GM12878 (cell line): ENCODE measurements at regions not wholly inside any gene's neighbourhood (a gene's known extent, or its start where the extent isn't known, plus 50 kb on each side); places are given as distances from the start of the nearest gene placed in this dataset.

ENCODE experiments used
- ATAC-seq: fragments of 200-7000 bp; cut with Tn5 transposase; 3 replicates; pipeline ENCODE4 v1.9.1; 2020; ENCODE audit warnings: mild to moderate bottlenecking, moderate library complexity
- BruUV-seq: library from RNA; stranded (reverse); fragments of 400-500 nt; replicated peaks from 2 replicates; lab custom pipeline; 2021; lab: Mats Ljungman, UMichigan
- CTCF ChIA-PET: fragments of 300-600 bp; sonication (Branson Sonifier 250); formaldehyde crosslinking; extraction: SDS; loops from one replicate; lab custom pipeline; 2021; ENCODE audit warnings: inconsistent platforms; lab: Yijun Ruan, JAX
- POLR2A ChIA-PET: fragments of 350-600 bp; formaldehyde crosslinking; extraction: SDS; loops from one replicate; lab custom pipeline; 2021; ENCODE audit warnings: inconsistent platforms; lab: Charles Lee
- RAD21 ChIA-PET: fragments of 300-600 bp; sonication (Branson Sonifier 250); formaldehyde crosslinking; loops from one replicate; lab custom pipeline; 2023; ENCODE audit warnings: antibody characterized with exemption; ENCODE audit not compliant: unreplicated experiment; lab: Charles Lee
- SMC1A ChIA-PET: fragments of 300-600 bp; sonication (Branson Sonifier 250); formaldehyde crosslinking; loops from one replicate; lab custom pipeline; 2023; ENCODE audit not compliant: unreplicated experiment, uncharacterized antibody; lab: Charles Lee
- DNase-seq: peaks from one replicate; pipeline ENCODE4 v3.0.0-alpha.2; 2011; ENCODE audit warnings: low read depth, low spot score
- FAIRE-seq: peaks from 3 replicates; lab custom pipeline; 2011; peaks lifted over from hg19 to GRCh38; lab: Jason Lieb, UNC
- H2AFZ ChIP-seq: 2 replicates; pipeline ENCODE4 v1.6.0; 2011; ENCODE audit warnings: low read depth, low read length, control low read depth; ENCODE audit not compliant: control insufficient read depth
- H3K27ac ChIP-seq: 2 replicates; pipeline ENCODE4 v1.5.1; 2011; ENCODE audit warnings: control low read depth; ENCODE audit not compliant: control insufficient read depth, insufficient read depth
- H3K27me3 ChIP-seq, 2 experiments: replicated peaks in 1 of 2; 2 replicates each; pipeline versions ENCODE4 v1.6.0 to v1.6.1; 2011; ENCODE audit warnings: low read length in 1 of 2; ENCODE audit not compliant: control insufficient read depth in 2 of 2, insufficient read depth in 2 of 2
- H3K36me3 ChIP-seq, 2 experiments: 2 replicates each; pipeline ENCODE4 v1.5.1; 2011; ENCODE audit warnings: low read length in 1 of 2; ENCODE audit not compliant: control insufficient read depth in 2 of 2, insufficient read depth in 2 of 2
- H3K4me1 ChIP-seq: 2 replicates; pipeline ENCODE4 v1.6.1; 2011; ENCODE audit warnings: mild to moderate bottlenecking, low read length, moderate library complexity, mixed read lengths; ENCODE audit not compliant: control insufficient read depth, insufficient read depth
- H3K4me2 ChIP-seq: 2 replicates; pipeline ENCODE4 v1.6.0; 2011; ENCODE audit warnings: control low read depth; ENCODE audit not compliant: control insufficient read depth, insufficient read depth
- H3K4me3 ChIP-seq: fragments of 200-600 bp; sonication (generic); 2 replicates; pipeline ENCODE4 v1.5.1; 2016
- H3K79me2 ChIP-seq: 2 replicates; pipeline ENCODE4 v1.6.0; 2011; ENCODE audit warnings: low read length; ENCODE audit not compliant: control insufficient read depth, insufficient read depth
- H3K9ac ChIP-seq: 2 replicates; pipeline ENCODE4 v1.8.0; 2011; ENCODE audit warnings: low read length, control low read depth, mixed read lengths; ENCODE audit not compliant: control insufficient read depth, insufficient read depth
- H3K9me3 ChIP-seq: replicated peaks from 3 replicates; pipeline ENCODE4 v1.5.1; 2011; ENCODE audit warnings: mild to moderate bottlenecking, low read length; ENCODE audit not compliant: control insufficient read depth, insufficient read depth
- H4K20me1 ChIP-seq: 2 replicates; pipeline ENCODE4 v1.6.0; 2011; ENCODE audit not compliant: control insufficient read depth, insufficient read depth
- EGR1 ChIP-seq, 2 experiments: IDR thresholded peaks; 1 replicate in 1 of 2; 2 replicates in 1 of 2; pipeline ENCODE4 v1.6.1; 2011 to 2012; ENCODE audit warnings: low read depth in 2 of 2, low read length in 2 of 2, borderline replicate concordance in 1 of 2, mild to moderate bottlenecking in 1 of 2, moderate library complexity in 1 of 2
- GATAD2B ChIP-seq: fragments of 450-650 bp; conservative IDR thresholded peaks from 2 replicates; pipeline ENCODE4 v1.6.1; 2017; ENCODE audit warnings: low read depth, mild to moderate bottlenecking, moderate library complexity
- IKZF2 ChIP-seq, 2 experiments: fragments of 450-650 bp; IDR thresholded peaks; 2 replicates each; pipeline ENCODE4 v1.6.1; 2017; ENCODE audit warnings: mild to moderate bottlenecking in 2 of 2, moderate library complexity in 2 of 2
- KAT2A ChIP-seq: conservative IDR thresholded peaks from 2 replicates; pipeline ENCODE4 v1.6.1; 2011; ENCODE audit warnings: low read depth, low read length; ENCODE audit not compliant: control insufficient read depth
- NFYB ChIP-seq: IDR thresholded peaks from 2 replicates; pipeline ENCODE4 v1.6.1; 2011; ENCODE audit warnings: low read depth, mild to moderate bottlenecking, low read length, improper control_type of control experiment, moderate library complexity; ENCODE audit not compliant: insufficient read depth
- NR2F1 ChIP-seq: fragments of 450-650 bp; conservative IDR thresholded peaks from 2 replicates; pipeline ENCODE4 v1.6.1; 2017; ENCODE audit warnings: mild to moderate bottlenecking
- PKNOX1 ChIP-seq: fragments of 450-650 bp; IDR thresholded peaks from 2 replicates; pipeline ENCODE4 v1.6.1; 2016; ENCODE audit warnings: mild to moderate bottlenecking
- RAD51 ChIP-seq: fragments of 450-650 bp; IDR thresholded peaks from 2 replicates; pipeline ENCODE4 v1.6.1; 2016; ENCODE audit warnings: moderate library complexity, mild to moderate bottlenecking, inconsistent platforms
- ZSCAN29 ChIP-seq: fragments of 450-650 bp; IDR thresholded peaks from 2 replicates; pipeline ENCODE4 v1.6.1; 2017; ENCODE audit warnings: mild to moderate bottlenecking, moderate library complexity
- WGBS: methylation state at CpG from one replicate; pipeline ENCODE4 v1.1.6; 2016; ENCODE audit warnings: low lambda C conversion rate; ENCODE audit not compliant: insufficient replicate concordance, insufficient coverage; ENCODE audit errors: missing lambda C conversion rate; 5-methylcytosine and 5-hydroxymethylcytosine counted together
- in situ Hi-C: fragments of 300-500 bp; cut with MboI; formaldehyde crosslinking; loops from 9 replicates; pipeline ENCODE4 v1.14.3; 2018; ENCODE audit warnings: mixed read lengths
- intact Hi-C: fragments of 100-400 bp; cut with micrococcal nuclease; formaldehyde crosslinking; loops from one replicate; pipeline ENCODE4 v1.14.2; 2022; ENCODE audit not compliant: unreplicated experiment

- POLR2A ChIA-PET, result no interaction called here
- no peaks in the 10 kb centered on the region for H4K20me1 ChIP-seq
- no peaks in the 10 kb centered on the region for H3K36me3 ChIP-seq
- H3K4me3 ChIP-seq, result no peak overlapping the region
- no peaks in the 10 kb centered on the region; a peak in 1 of 4 replicates for H3K27me3 ChIP-seq
- H3K9ac ChIP-seq, result no peak overlapping the region
- in situ Hi-C loops (loop anchor here (5.0 kb wide), 2 partner anchors 177 to 452 kb away; no protein-coding TSS in a partner anchor), intact Hi-C loops (loop anchor here (5.0 to 10.0 kb wide), 2 partner anchors 107 to 454 kb away; no protein-coding TSS in a partner anchor)
- FAIRE-seq (no peak), ATAC-seq (no peak), DNase-seq (no peak)
- RAD21 ChIA-PET, result no interaction called here
- TF ChIP-seq IKZF2 (IDR thresholded peaks at IDR 0.05) (no peak), RAD51 (no peak), KAT2A (no peak), ZSCAN29 (no peak), PKNOX1 (no peak), EGR1 (IDR thresholded peaks at IDR 0.05; ENCODE audit: borderline replicate concordance in 1 of 2, low read depth in 2 of 2, low read length in 2 of 2) (no peak), GATAD2B (no peak), NFYB (no peak), NR2F1 (no peak)
- BruUV-seq, result no TSS peak
- no peak overlapping the region for H2AFZ ChIP-seq
- no peak overlapping the region for H3K4me2 ChIP-seq
- no peaks in the 10 kb centered on the region for H3K4me1 ChIP-seq
- H3K9me3 ChIP-seq, result no peaks in the 10 kb centered on the region
- CTCF ChIA-PET, result interaction anchor here (1.1 kb wide), 1 partner anchor 179 kb away, joined by 4 read pairs; no protein-coding TSS in a partner anchor
- 29% methylated on average over 3 of the region's 3 CpGs for WGBS
- SMC1A ChIA-PET, result interaction anchor here (0.6 kb wide), 2 partner anchors 34 to 202 kb away, joined by 3 read pairs; no protein-coding TSS in a partner anchor
- H3K79me2 ChIP-seq, result no peaks in the 10 kb centered on the region
- no peak overlapping the region for H3K27ac ChIP-seq
Observed at GRCh38 chr10:84718877-84719616, 390.7 kb downstream of the CCSER2 start.
